ENCODE measurements at regions not wholly inside any gene's neighbourhood (a gene's known extent, or its start where the extent isn't known, plus 50 kb on each side); places are given as distances from the start of the nearest gene placed in this dataset.

GRCh38 chr2:83782122-83782521, 677.0 kb downstream of the SUCLG1 start:
- H3K4me3 ChIP-seq (ENCODE audit: low read depth in 1 of 2, low read length in 2 of 2): no peak overlapping the region
- H3K4me1 ChIP-seq (ENCODE audit: control insufficient read depth in 1 of 2, insufficient read depth in 2 of 2, low read length in 2 of 2): no peaks in the 10 kb centered on the region
- peaks cover 0 to 6% of the 10 kb centered on the region in 2 donors for H3K9me3 ChIP-seq (ENCODE audit: control insufficient read depth in 1 of 2, low read length in 2 of 2)
- no peaks in the 10 kb centered on the region for H3K36me3 ChIP-seq (ENCODE audit: control insufficient read depth in 1 of 2, insufficient read depth in 2 of 2, low read length in 2 of 2)
- no peaks in the 10 kb centered on the region for H3K27me3 ChIP-seq (ENCODE audit: low read depth, low read length)
- no peak overlapping the region for H3K27ac ChIP-seq (ENCODE audit: low read length)

- Histone ChIP-seq H3K4me1 (ENCODE audit: control insufficient read depth in 1 of 2, insufficient read depth in 2 of 2, low read length in 2 of 2) (no peaks in the 10 kb centered on the region), H3K36me3 (ENCODE audit: control insufficient read depth in 1 of 2, insufficient read depth in 2 of 2, low read length in 2 of 2) (no peaks in the 10 kb centered on the region), H3K4me3 (ENCODE audit: low read depth in 1 of 2, low read length in 2 of 2) (no peak overlapping the region), H3K9me3 (ENCODE audit: control insufficient read depth in 1 of 2, low read length in 2 of 2) (peaks cover 0 to 10% of the 10 kb centered on the region in 2 donors), H3K27me3 (ENCODE audit: low read depth, low read length) (no peaks in the 10 kb centered on the region), H3K27ac (ENCODE audit: low read length) (no peak overlapping the region)
Measured at GRCh38 chr2:83764447-83765005, 694.6 kb downstream of the SUCLG1 start.

GRCh38 chr2:83757329-83757728, 701.8 kb downstream of the SUCLG1 start:
- Histone ChIP-seq H3K4me3 (ENCODE audit: low read depth in 1 of 2, low read length in 2 of 2) (no peak overlapping the region), H3K36me3 (ENCODE audit: control insufficient read depth in 1 of 2, insufficient read depth in 2 of 2, low read length in 2 of 2) (no peaks in the 10 kb centered on the region), H3K9me3 (ENCODE audit: control insufficient read depth in 1 of 2, low read length in 2 of 2) (peaks cover 0 to 7% of the 10 kb centered on the region in 2 donors), H3K27me3 (ENCODE audit: low read depth, low read length) (no peaks in the 10 kb centered on the region), H3K4me1 (ENCODE audit: control insufficient read depth in 1 of 2, insufficient read depth in 2 of 2, low read length in 2 of 2) (no peaks in the 10 kb centered on the region), H3K27ac (ENCODE audit: low read length) (no peak overlapping the region)

GRCh38 chr2:83756219-83756618, 702.9 kb downstream of the SUCLG1 start:
- Histone ChIP-seq H3K36me3 (ENCODE audit: control insufficient read depth in 1 of 2, insufficient read depth in 2 of 2, low read length in 2 of 2) (no peaks in the 10 kb centered on the region), H3K4me3 (ENCODE audit: low read depth in 1 of 2, low read length in 2 of 2) (no peak overlapping the region), H3K4me1 (ENCODE audit: control insufficient read depth in 1 of 2, insufficient read depth in 2 of 2, low read length in 2 of 2) (no peaks in the 10 kb centered on the region), H3K9me3 (ENCODE audit: control insufficient read depth in 1 of 2, low read length in 2 of 2) (peaks cover 0 to 7% of the 10 kb centered on the region in 2 donors), H3K27ac (ENCODE audit: low read length) (no peak overlapping the region), H3K27me3 (ENCODE audit: low read depth, low read length) (no peaks in the 10 kb centered on the region)

GRCh38 chr2:83747141-83747540, 711.9 kb downstream of the SUCLG1 start:
- no peak overlapping the region for H3K27ac ChIP-seq (ENCODE audit: low read length)

GRCh38 chr2:83744855-83745254, 714.2 kb downstream of the SUCLG1 start:
- H3K4me1 ChIP-seq (ENCODE audit: control insufficient read depth in 1 of 2, insufficient read depth in 2 of 2, low read length in 2 of 2): no peaks in the 10 kb centered on the region
- peaks cover 0 to 5% of the 10 kb centered on the region in 2 donors for H3K9me3 ChIP-seq (ENCODE audit: control insufficient read depth in 1 of 2, low read length in 2 of 2)
- H3K27ac ChIP-seq (ENCODE audit: low read length): no peak overlapping the region
- no peak overlapping the region for H3K4me3 ChIP-seq (ENCODE audit: low read depth in 1 of 2, low read length in 2 of 2)
- H3K36me3 ChIP-seq (ENCODE audit: control insufficient read depth in 1 of 2, insufficient read depth in 2 of 2, low read length in 2 of 2): no peaks in the 10 kb centered on the region
- no peaks in the 10 kb centered on the region for H3K27me3 ChIP-seq (ENCODE audit: low read depth, low read length)

More at GRCh38 chr2:83747141-83747540, 711.9 kb downstream of the SUCLG1 start:
- Histone ChIP-seq H3K27me3 (ENCODE audit: low read depth, low read length) (no peaks in the 10 kb centered on the region), H3K4me3 (ENCODE audit: low read depth in 1 of 2, low read length in 2 of 2) (no peak overlapping the region), H3K4me1 (ENCODE audit: control insufficient read depth in 1 of 2, insufficient read depth in 2 of 2, low read length in 2 of 2) (no peaks in the 10 kb centered on the region), H3K9me3 (ENCODE audit: control insufficient read depth in 1 of 2, low read length in 2 of 2) (peaks cover 0 to 3% of the 10 kb centered on the region in 2 donors), H3K36me3 (ENCODE audit: control insufficient read depth in 1 of 2, insufficient read depth in 2 of 2, low read length in 2 of 2) (no peaks in the 10 kb centered on the region)

- Histone ChIP-seq H3K9me3 (ENCODE audit: control insufficient read depth in 1 of 2, low read length in 2 of 2) (peaks cover 0 to 5% of the 10 kb centered on the region in 2 donors), H3K36me3 (ENCODE audit: control insufficient read depth in 1 of 2, insufficient read depth in 2 of 2, low read length in 2 of 2) (no peaks in the 10 kb centered on the region), H3K27ac (ENCODE audit: low read length) (no peak overlapping the region), H3K4me1 (ENCODE audit: control insufficient read depth in 1 of 2, insufficient read depth in 2 of 2, low read length in 2 of 2) (no peaks in the 10 kb centered on the region), H3K4me3 (ENCODE audit: low read depth in 1 of 2, low read length in 2 of 2) (no peak overlapping the region), H3K27me3 (ENCODE audit: low read depth, low read length) (no peaks in the 10 kb centered on the region)
Measured at GRCh38 chr2:83742117-83742782, 716.8 kb downstream of the SUCLG1 start.

- H3K9me3 ChIP-seq (ENCODE audit: control insufficient read depth in 1 of 2, low read length in 2 of 2): no peaks in the 10 kb centered on the region
Measured at GRCh38 chr2:83730223-83730622, 728.9 kb downstream of the SUCLG1 start.

GRCh38 chr2:83725735-83726134, 733.3 kb downstream of the SUCLG1 start:
- H3K36me3 ChIP-seq (ENCODE audit: control insufficient read depth in 1 of 2, insufficient read depth in 2 of 2, low read length in 2 of 2): no peaks in the 10 kb centered on the region
- no peak overlapping the region for H3K4me3 ChIP-seq (ENCODE audit: low read depth in 1 of 2, low read length in 2 of 2)
- H3K9me3 ChIP-seq (ENCODE audit: control insufficient read depth in 1 of 2, low read length in 2 of 2): no peaks in the 10 kb centered on the region

More at GRCh38 chr2:83730223-83730622, 728.9 kb downstream of the SUCLG1 start:
- Histone ChIP-seq H3K27me3 (ENCODE audit: low read depth, low read length) (no peaks in the 10 kb centered on the region), H3K36me3 (ENCODE audit: control insufficient read depth in 1 of 2, insufficient read depth in 2 of 2, low read length in 2 of 2) (no peaks in the 10 kb centered on the region), H3K4me1 (ENCODE audit: control insufficient read depth in 1 of 2, insufficient read depth in 2 of 2, low read length in 2 of 2) (no peaks in the 10 kb centered on the region), H3K4me3 (ENCODE audit: low read depth in 1 of 2, low read length in 2 of 2) (no peak overlapping the region), H3K27ac (ENCODE audit: low read length) (no peak overlapping the region)

GRCh38 chr2:83705146-83705545, 753.9 kb downstream of the SUCLG1 start:
- no peaks in the 10 kb centered on the region for H3K4me1 ChIP-seq (ENCODE audit: control insufficient read depth in 1 of 2, insufficient read depth in 2 of 2, low read length in 2 of 2)
- H3K9me3 ChIP-seq (ENCODE audit: control insufficient read depth in 1 of 2, low read length in 2 of 2): peaks cover 0 to 3% of the 10 kb centered on the region in 2 donors
- no peak overlapping the region for H3K27ac ChIP-seq (ENCODE audit: low read length)
- H3K27me3 ChIP-seq (ENCODE audit: low read depth, low read length): no peaks in the 10 kb centered on the region
- no peaks in the 10 kb centered on the region for H3K36me3 ChIP-seq (ENCODE audit: control insufficient read depth in 1 of 2, insufficient read depth in 2 of 2, low read length in 2 of 2)
- H3K4me3 ChIP-seq (ENCODE audit: low read depth in 1 of 2, low read length in 2 of 2): no peak overlapping the region

More at GRCh38 chr2:83725735-83726134, 733.3 kb downstream of the SUCLG1 start:
- no peaks in the 10 kb centered on the region for H3K4me1 ChIP-seq (ENCODE audit: control insufficient read depth in 1 of 2, insufficient read depth in 2 of 2, low read length in 2 of 2)
- no peaks in the 10 kb centered on the region for H3K27me3 ChIP-seq (ENCODE audit: low read depth, low read length)
- no peak overlapping the region for H3K27ac ChIP-seq (ENCODE audit: low read length)

GRCh38 chr2:83703598-83703997, 755.5 kb downstream of the SUCLG1 start:
- Histone ChIP-seq H3K27ac (ENCODE audit: low read length) (no peak overlapping the region), H3K27me3 (ENCODE audit: low read depth, low read length) (no peaks in the 10 kb centered on the region), H3K4me1 (ENCODE audit: control insufficient read depth in 1 of 2, insufficient read depth in 2 of 2, low read length in 2 of 2) (no peaks in the 10 kb centered on the region), H3K4me3 (ENCODE audit: low read depth in 1 of 2, low read length in 2 of 2) (no peak overlapping the region), H3K9me3 (ENCODE audit: control insufficient read depth in 1 of 2, low read length in 2 of 2) (peaks cover 0 to 3% of the 10 kb centered on the region in 2 donors), H3K36me3 (ENCODE audit: control insufficient read depth in 1 of 2, insufficient read depth in 2 of 2, low read length in 2 of 2) (no peaks in the 10 kb centered on the region)

- Histone ChIP-seq H3K4me1 (ENCODE audit: control insufficient read depth in 1 of 2, insufficient read depth in 2 of 2, low read length in 2 of 2) (no peaks in the 10 kb centered on the region), H3K27me3 (ENCODE audit: low read depth, low read length) (no peaks in the 10 kb centered on the region), H3K36me3 (ENCODE audit: control insufficient read depth in 1 of 2, insufficient read depth in 2 of 2, low read length in 2 of 2) (no peaks in the 10 kb centered on the region), H3K4me3 (ENCODE audit: low read depth in 1 of 2, low read length in 2 of 2) (no peak overlapping the region), H3K27ac (ENCODE audit: low read length) (no peak overlapping the region), H3K9me3 (ENCODE audit: control insufficient read depth in 1 of 2, low read length in 2 of 2) (no peaks in the 10 kb centered on the region)
Measured at GRCh38 chr2:83696838-83697237, 762.2 kb downstream of the SUCLG1 start.

All from muscle layer of duodenum (tissue), 2 donors.